ENCODE measurements at regions not wholly inside any gene's neighbourhood (a gene's known extent, or its start where the extent isn't known, plus 50 kb on each side); places are given as distances from the start of the nearest gene placed in this dataset.

- DNase-seq (no peak), ATAC-seq (ENCODE audit: poor library complexity) (no peak)
- H3K36me3 ChIP-seq (ENCODE audit: insufficient read depth, low read length): no peaks in the 10 kb centered on the region
- Mint-ChIP-seq H3K4me3 (no peak overlapping the region), H3K27me3 (no peaks in the 10 kb centered on the region), H3K27ac (no peak overlapping the region), H3K4me1 (ENCODE audit: low read depth) (no peaks in the 10 kb centered on the region), H3K36me3 (ENCODE audit: low read depth) (no peaks in the 10 kb centered on the region), H3K9me3 (no peaks in the 10 kb centered on the region)
- CTCF ChIA-PET: no interaction called here
- H3K4me3 ChIP-seq (ENCODE audit: low read length): no peak overlapping the region
- peaks cover 0 to 18% of the 10 kb centered on the region in 2 experiments for H3K9me3 ChIP-seq (ENCODE audit: control insufficient read depth in 1 of 2, insufficient read depth in 1 of 2, low read length in 2 of 2)
- no peak for TF ChIP-seq CTCF (IDR thresholded peaks at IDR 0.05)
- H3K27ac ChIP-seq (ENCODE audit: low read depth in 1 of 2, low read length in 2 of 2): no peak overlapping the region
- POLR2A ChIA-PET: no interaction called here
- no peaks in the 10 kb centered on the region for H3K27me3 ChIP-seq (ENCODE audit: control insufficient read depth in 1 of 2, insufficient read depth in 2 of 2, low read length in 2 of 2)
- intact Hi-C loops (cut with DNase I, micrococcal nuclease): no loop called here
- no peaks in the 10 kb centered on the region for H3K4me1 ChIP-seq (ENCODE audit: insufficient read depth, low read length)
Measured at GRCh38 chr13:79803989-79804388, 323.0 kb downstream of the NDFIP2 start.

- no peak overlapping the region for H3K4me3 ChIP-seq (ENCODE audit: low read length)
- peaks cover 0 to 14% of the 10 kb centered on the region in 2 experiments for H3K9me3 ChIP-seq (ENCODE audit: control insufficient read depth in 1 of 2, insufficient read depth in 1 of 2, low read length in 2 of 2)
- TF ChIP-seq CTCF (IDR thresholded peaks at IDR 0.05): no peak
- H3K27ac ChIP-seq (ENCODE audit: low read depth in 1 of 2, low read length in 2 of 2): no peak overlapping the region
- Mint-ChIP-seq H3K27ac (no peak overlapping the region), H3K9me3 (no peaks in the 10 kb centered on the region), H3K4me3 (no peak overlapping the region), H3K36me3 (ENCODE audit: low read depth) (no peaks in the 10 kb centered on the region), H3K4me1 (ENCODE audit: low read depth) (no peaks in the 10 kb centered on the region), H3K27me3 (no peaks in the 10 kb centered on the region)
- no peaks in the 10 kb centered on the region for H3K4me1 ChIP-seq (ENCODE audit: insufficient read depth, low read length)
- DNase-seq (no peak), ATAC-seq (ENCODE audit: poor library complexity) (no peak)
- intact Hi-C loops (cut with DNase I, micrococcal nuclease): no loop called here
- H3K27me3 ChIP-seq (ENCODE audit: control insufficient read depth in 1 of 2, insufficient read depth in 2 of 2, low read length in 2 of 2): no peaks in the 10 kb centered on the region
- no peaks in the 10 kb centered on the region for H3K36me3 ChIP-seq (ENCODE audit: insufficient read depth, low read length)
- ChIA-PET POLR2A (no interaction called here), CTCF (no interaction called here)
Measured at GRCh38 chr13:79803296-79803695, 322.3 kb downstream of the NDFIP2 start.

- H3K36me3 Mint-ChIP-seq (ENCODE audit: low read depth): no peaks in the 10 kb centered on the region
- no peaks in the 10 kb centered on the region for H3K4me1 ChIP-seq (ENCODE audit: insufficient read depth, low read length)
- ATAC-seq (ENCODE audit: poor library complexity): no peak
- DNase-seq: no peak
- POLR2A ChIA-PET: no interaction called here
- no peak for TF ChIP-seq CTCF (IDR thresholded peaks at IDR 0.05)
- no peaks in the 10 kb centered on the region for H3K36me3 ChIP-seq (ENCODE audit: insufficient read depth, low read length)
- intact Hi-C loops (cut with DNase I, micrococcal nuclease): no loop called here
- H3K9me3 Mint-ChIP-seq: no peaks in the 10 kb centered on the region
- no peak overlapping the region for H3K4me3 ChIP-seq (ENCODE audit: low read length)
- CTCF ChIA-PET: no interaction called here
- H3K9me3 ChIP-seq (ENCODE audit: control insufficient read depth in 1 of 2, insufficient read depth in 1 of 2, low read length in 2 of 2): peaks cover 0 to 9% of the 10 kb centered on the region in 2 experiments
- H3K4me1 Mint-ChIP-seq (ENCODE audit: low read depth): no peaks in the 10 kb centered on the region
- H3K27me3 Mint-ChIP-seq: no peaks in the 10 kb centered on the region
- H3K4me3 Mint-ChIP-seq: no peak overlapping the region
- no peak overlapping the region for H3K27ac ChIP-seq (ENCODE audit: low read depth in 1 of 2, low read length in 2 of 2)
- no peaks in the 10 kb centered on the region for H3K27me3 ChIP-seq (ENCODE audit: control insufficient read depth in 1 of 2, insufficient read depth in 2 of 2, low read length in 2 of 2)
- no peak overlapping the region for H3K27ac Mint-ChIP-seq
Measured at GRCh38 chr13:79802389-79803085, 321.6 kb downstream of the NDFIP2 start.

Data from CD4-positive, alpha-beta T cell (primary cell).